CD4-positive, CD25-positive, alpha-beta regulatory T cell (primary cell): ENCODE measurements at regions not wholly inside any gene's neighbourhood (a gene's known extent, or its start where the extent isn't known, plus 50 kb on each side); places are given as distances from the start of the nearest gene placed in this dataset.

Experiments
- ATAC-seq, 2 donors: fragments of 150-1000 bp; cut with Tn5 transposase; one replicate each; pipeline ENCODE4 v1.10.0; 2021; ENCODE audit warnings: low read depth in 2 of 2, moderate number of reproducible peaks in 2 of 2, moderate library complexity in 1 of 2
- DNase-seq, 3 donors: peaks; one replicate each; pipeline versions ENCODE4 v3.0.0 to v3.0.0-alpha.2; 2012 to 2022; ENCODE audit warnings: mixed read lengths in 1 of 3
- H3K27ac ChIP-seq: one replicate; pipeline ENCODE4 v1.7.0; 2013; ENCODE audit warnings: mild to moderate bottlenecking, low read length; ENCODE audit not compliant: insufficient read depth, poor library complexity, severe bottlenecking
- H3K27me3 ChIP-seq: one replicate; pipeline ENCODE4 v1.7.0; 2013; ENCODE audit warnings: low read length; ENCODE audit not compliant: control insufficient read depth, insufficient read depth
- H3K36me3 ChIP-seq: one replicate; pipeline ENCODE4 v1.7.0; 2013; ENCODE audit warnings: mild to moderate bottlenecking, low read length, moderate library complexity; ENCODE audit not compliant: control insufficient read depth, insufficient read depth
- H3K4me1 ChIP-seq: 2 replicates; pipeline ENCODE4 v1.7.0; 2013; ENCODE audit warnings: mild to moderate bottlenecking, low read length; ENCODE audit not compliant: insufficient read depth, control insufficient read depth, poor library complexity, severe bottlenecking
- H3K4me3 ChIP-seq: one replicate; pipeline ENCODE4 v1.7.0; 2013; ENCODE audit warnings: low read depth, mild to moderate bottlenecking, low read length, moderate library complexity
- H3K9me3 ChIP-seq, 2 experiments: 1 replicate in 1 of 2; 2 replicates in 1 of 2; pipeline ENCODE4 v1.7.0; 2013; ENCODE audit warnings: low read length in 2 of 2, mild to moderate bottlenecking in 1 of 2, moderate library complexity in 1 of 2; ENCODE audit not compliant: control insufficient read depth in 2 of 2
- H3K27ac Mint-ChIP-seq, 3 donors: one replicate each; pipeline ENCODE4 v1.8.0; 2020 to 2022; ENCODE audit warnings: mild to moderate bottlenecking in 3 of 3, mixed read lengths in 3 of 3, moderate library complexity in 2 of 3
- H3K27me3 Mint-ChIP-seq: one replicate; pipeline ENCODE4 v1.8.0; 2022; ENCODE audit warnings: mild to moderate bottlenecking, mixed read lengths
- H3K36me3 Mint-ChIP-seq: one replicate; pipeline ENCODE4 v1.8.0; 2020; ENCODE audit warnings: mixed read lengths
- H3K4me1 Mint-ChIP-seq, 4 donors: one replicate each; pipeline ENCODE4 v1.8.0; 2020 to 2022; ENCODE audit warnings: mixed read lengths in 4 of 4, mild to moderate bottlenecking in 1 of 4
- H3K4me3 Mint-ChIP-seq, 4 donors: one replicate each; pipeline ENCODE4 v1.8.0; 2020 to 2022; ENCODE audit warnings: mild to moderate bottlenecking in 4 of 4, mixed read lengths in 4 of 4, moderate library complexity in 3 of 4
- H3K9me3 Mint-ChIP-seq, 7 donors: one replicate each; pipeline ENCODE4 v1.8.0; 2020 to 2022; ENCODE audit warnings: mixed read lengths in 7 of 7, mild to moderate bottlenecking in 3 of 7, moderate library complexity in 2 of 7

DNA sequence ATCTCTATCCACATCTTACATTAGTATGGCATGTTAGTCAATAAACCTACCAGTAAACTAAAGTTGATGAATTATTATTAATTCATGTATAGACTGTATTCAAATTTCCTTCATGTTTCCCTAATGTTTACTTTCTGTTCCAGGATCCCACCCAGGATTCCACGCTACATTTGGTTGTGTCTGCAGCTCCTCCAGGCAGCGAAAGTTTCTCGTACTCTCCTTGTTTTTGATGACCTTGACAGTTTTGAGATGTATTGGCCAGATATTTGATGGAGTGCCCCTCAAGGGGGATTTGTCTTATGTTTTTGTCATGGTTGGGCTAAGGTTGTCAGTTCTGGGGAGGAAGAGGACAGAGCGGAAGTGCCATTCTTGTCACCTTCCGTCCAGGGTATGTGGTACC, 445.2 kb upstream of the CDH4 start:
- no peak overlapping the region for H3K27ac ChIP-seq
- H3K9me3 Mint-ChIP-seq = peaks cover 0 to 6% (median 0%) of the 10 kb centered on the region in 7 donors
- no peaks in the 10 kb centered on the region for H3K36me3 Mint-ChIP-seq
- no peaks in the 10 kb centered on the region for H3K27me3 ChIP-seq
- H3K27ac Mint-ChIP-seq = no peak overlapping the region
- peaks cover 4% of the 10 kb centered on the region for H3K27me3 Mint-ChIP-seq
- DNase-seq (no peak), ATAC-seq (no peak)
- no peaks in the 10 kb centered on the region for H3K4me1 ChIP-seq
- H3K36me3 ChIP-seq = no peaks in the 10 kb centered on the region
- no peak overlapping the region for H3K4me3 ChIP-seq
- H3K4me1 Mint-ChIP-seq = no peaks in the 10 kb centered on the region
- no peaks in the 10 kb centered on the region for H3K9me3 ChIP-seq
- H3K4me3 Mint-ChIP-seq = no peak overlapping the region

DNA sequence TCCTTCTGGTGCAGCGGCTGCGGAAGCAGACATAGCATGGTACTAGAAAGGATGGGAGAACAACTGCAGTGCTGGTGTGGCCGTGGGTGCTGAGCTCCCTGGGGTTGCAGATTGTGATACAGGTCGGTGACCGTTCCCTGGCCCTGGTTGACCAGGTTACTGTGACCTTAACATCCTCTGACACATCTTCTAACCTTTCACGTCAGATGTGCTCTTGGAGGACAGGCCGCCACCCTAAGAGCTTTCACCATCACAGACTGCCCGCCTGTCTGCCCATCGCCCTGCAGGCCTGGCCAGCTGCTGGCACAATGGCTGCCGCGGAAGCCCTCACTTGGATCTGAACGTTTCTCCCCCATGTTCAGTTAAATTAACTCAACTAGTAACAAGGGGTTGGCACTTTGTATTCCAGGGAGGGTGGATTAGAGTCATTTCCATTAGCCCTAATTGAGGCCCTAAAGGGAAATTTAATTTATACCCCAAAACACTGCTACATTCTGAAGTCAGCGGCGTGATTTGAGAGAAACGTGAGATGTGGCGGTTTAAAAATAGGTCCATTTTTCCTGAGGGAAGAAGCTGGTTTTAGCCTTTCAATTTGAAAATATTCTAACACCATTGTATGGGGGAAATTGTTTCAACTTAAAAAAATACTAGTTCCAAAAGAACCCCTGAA, 443.9 kb upstream of the CDH4 start:
- Histone ChIP-seq H3K4me3 (no peak overlapping the region), H3K27me3 (no peaks in the 10 kb centered on the region), H3K36me3 (no peaks in the 10 kb centered on the region), H3K27ac (no peak overlapping the region), H3K4me1 (no peaks in the 10 kb centered on the region), H3K9me3 (no peaks in the 10 kb centered on the region)
- no peak overlapping the region for H3K4me3 Mint-ChIP-seq
- no peak overlapping the region for H3K27ac Mint-ChIP-seq
- H3K4me1 Mint-ChIP-seq = no peaks in the 10 kb centered on the region
- H3K36me3 Mint-ChIP-seq = no peaks in the 10 kb centered on the region
- no peak for DNase-seq
- ATAC-seq = no peak
- H3K9me3 Mint-ChIP-seq = peaks cover 0 to 6% (median 0%) of the 10 kb centered on the region in 7 donors
- peaks cover 4% of the 10 kb centered on the region for H3K27me3 Mint-ChIP-seq

DNA sequence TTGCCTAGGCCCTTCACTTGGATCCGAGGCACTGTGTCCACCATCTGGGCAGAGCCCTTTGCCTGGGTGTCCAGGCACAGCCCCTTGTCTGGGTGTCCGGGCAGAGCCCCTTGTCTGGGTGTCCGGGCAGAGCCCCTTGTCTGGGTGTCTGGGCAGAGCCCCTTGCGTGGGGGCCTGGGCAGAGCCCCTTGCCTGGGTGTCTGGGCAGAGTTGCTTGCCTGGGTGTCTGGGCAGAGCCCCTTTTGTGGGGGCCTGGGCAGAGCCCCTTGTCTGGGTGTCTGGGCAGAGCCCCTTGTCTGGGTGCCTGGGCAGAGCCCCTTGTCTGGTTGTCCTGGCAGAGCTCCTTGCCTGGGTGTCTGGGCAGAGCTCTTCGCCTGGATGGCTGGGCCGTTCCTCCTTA, 443.4 kb upstream of the CDH4 start:
- no peaks in the 10 kb centered on the region for H3K27me3 ChIP-seq
- no peaks in the 10 kb centered on the region for H3K4me1 Mint-ChIP-seq
- H3K27ac ChIP-seq = no peak overlapping the region
- H3K9me3 ChIP-seq = no peaks in the 10 kb centered on the region
- no peaks in the 10 kb centered on the region for H3K36me3 ChIP-seq
- H3K9me3 Mint-ChIP-seq = peaks cover 0 to 6% (median 0%) of the 10 kb centered on the region in 7 donors
- H3K4me3 Mint-ChIP-seq = no peak overlapping the region
- H3K4me1 ChIP-seq = no peaks in the 10 kb centered on the region
- H3K27ac Mint-ChIP-seq = no peak overlapping the region
- ATAC-seq (no peak), DNase-seq (no peak)
- H3K27me3 Mint-ChIP-seq = peaks cover 4% of the 10 kb centered on the region
- H3K4me3 ChIP-seq = no peak overlapping the region
- H3K36me3 Mint-ChIP-seq = no peaks in the 10 kb centered on the region

DNA sequence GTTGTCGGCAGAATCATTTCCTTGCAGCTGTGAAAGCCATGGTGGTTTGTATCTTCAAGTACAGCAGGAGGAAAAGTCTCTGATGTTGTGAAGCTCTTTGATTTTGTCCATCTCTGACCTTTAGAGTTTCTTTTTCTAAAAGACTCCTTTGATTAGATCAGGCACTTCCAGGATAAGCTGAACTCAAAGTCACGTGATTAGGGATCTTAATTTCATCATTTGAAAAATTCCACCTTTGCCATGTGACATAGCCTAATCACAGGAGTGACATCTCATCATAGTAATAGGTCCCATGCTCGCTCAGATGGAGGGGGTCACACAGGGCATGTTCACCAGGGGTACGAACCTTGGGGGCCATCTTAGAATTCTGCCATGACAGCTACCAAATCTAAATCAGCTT, 441.5 kb upstream of the CDH4 start:
- Mint-ChIP-seq H3K27me3 (no peaks in the 10 kb centered on the region), H3K4me1 (no peaks in the 10 kb centered on the region), H3K4me3 (no peak overlapping the region), H3K9me3 (peaks cover 0 to 6% (median 0%) of the 10 kb centered on the region in 7 donors), H3K27ac (no peak overlapping the region), H3K36me3 (no peaks in the 10 kb centered on the region)
- Histone ChIP-seq H3K27me3 (no peaks in the 10 kb centered on the region), H3K36me3 (no peaks in the 10 kb centered on the region), H3K4me3 (no peak overlapping the region), H3K9me3 (no peaks in the 10 kb centered on the region), H3K27ac (no peak overlapping the region), H3K4me1 (no peaks in the 10 kb centered on the region)
- DNase-seq (no peak), ATAC-seq (no peak)

DNA sequence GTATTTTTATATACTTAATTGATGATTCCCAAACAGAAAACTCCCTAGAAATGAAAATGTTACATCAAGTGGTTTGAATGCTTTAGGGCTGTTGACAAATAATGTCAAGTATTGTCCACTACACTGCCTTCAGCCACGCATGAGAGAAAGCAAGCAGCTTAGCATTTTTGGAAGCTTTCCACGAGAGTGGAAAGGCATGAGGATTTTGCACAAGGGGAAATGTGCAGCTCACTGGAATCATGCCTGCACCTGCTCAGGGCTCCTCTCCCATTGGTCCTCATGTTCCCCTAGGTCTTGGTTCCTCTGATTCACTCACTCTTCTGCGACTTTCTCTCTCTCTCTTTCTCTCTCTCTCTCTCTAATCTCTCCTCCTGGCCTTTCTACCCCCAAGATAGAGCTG, 439.5 kb upstream of the CDH4 start:
- Mint-ChIP-seq H3K9me3 (peaks cover 0 to 6% (median 2%) of the 10 kb centered on the region in 7 donors), H3K4me1 (no peaks in the 10 kb centered on the region), H3K4me3 (no peak overlapping the region), H3K27me3 (peaks cover 4% of the 10 kb centered on the region), H3K36me3 (no peaks in the 10 kb centered on the region), H3K27ac (no peak overlapping the region)
- no peaks in the 10 kb centered on the region for H3K36me3 ChIP-seq
- ATAC-seq (no peak), DNase-seq (no peak)
- no peak overlapping the region for H3K4me3 ChIP-seq
- no peaks in the 10 kb centered on the region for H3K9me3 ChIP-seq
- no peaks in the 10 kb centered on the region for H3K27me3 ChIP-seq
- H3K27ac ChIP-seq = no peak overlapping the region
- H3K4me1 ChIP-seq = no peaks in the 10 kb centered on the region

DNA sequence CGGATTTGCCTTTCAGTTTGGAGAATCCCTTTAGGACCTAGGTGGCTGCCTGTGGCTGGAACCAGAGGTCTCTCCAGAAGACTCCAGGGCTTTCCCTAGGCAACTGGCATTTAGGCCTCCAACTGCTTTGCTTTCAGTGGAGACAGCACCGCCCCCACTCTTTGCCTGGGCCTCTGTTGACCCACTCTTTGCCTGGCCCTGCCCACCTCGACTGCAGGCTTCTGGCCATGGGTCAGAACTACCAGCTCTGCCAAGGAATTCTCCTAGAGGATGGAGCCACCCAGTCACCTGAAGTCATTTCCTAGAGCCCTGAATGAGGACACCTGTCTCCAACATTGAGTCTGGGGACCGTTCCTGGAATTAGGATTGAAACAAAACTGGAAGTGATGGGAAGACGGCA, 439.0 kb upstream of the CDH4 start:
- ATAC-seq (no peak), DNase-seq (no peak)
- peaks cover 0 to 6% (median 2%) of the 10 kb centered on the region in 7 donors for H3K9me3 Mint-ChIP-seq
- H3K27me3 Mint-ChIP-seq = peaks cover 4% of the 10 kb centered on the region
- H3K27ac Mint-ChIP-seq = no peak overlapping the region
- H3K4me3 Mint-ChIP-seq = no peak overlapping the region
- Histone ChIP-seq H3K9me3 (no peaks in the 10 kb centered on the region), H3K27ac (no peak overlapping the region), H3K4me1 (no peaks in the 10 kb centered on the region), H3K4me3 (no peak overlapping the region), H3K27me3 (no peaks in the 10 kb centered on the region), H3K36me3 (no peaks in the 10 kb centered on the region)
- H3K36me3 Mint-ChIP-seq = no peaks in the 10 kb centered on the region
- H3K4me1 Mint-ChIP-seq = no peaks in the 10 kb centered on the region

DNA sequence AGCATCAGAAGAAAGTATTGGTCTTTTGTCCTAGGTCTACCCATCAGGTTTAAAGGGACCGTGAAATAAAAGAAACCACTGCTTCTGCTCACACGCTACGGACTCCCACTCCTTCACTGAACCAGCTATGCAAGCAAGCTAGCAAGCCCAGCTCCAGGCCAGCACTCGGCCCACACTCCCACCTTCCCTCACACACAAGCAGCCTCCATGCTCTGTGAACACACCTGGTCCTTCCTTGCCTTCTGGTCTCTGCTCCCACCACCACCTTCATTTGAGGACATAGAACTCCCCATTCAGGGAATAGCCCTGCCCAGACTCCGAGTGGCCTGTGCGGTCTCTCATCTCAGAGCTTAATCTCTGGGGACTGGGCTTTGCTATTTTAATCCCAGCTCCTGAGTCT, 436.4 kb upstream of the CDH4 start:
- Mint-ChIP-seq H3K4me3 (no peak overlapping the region), H3K4me1 (no peaks in the 10 kb centered on the region), H3K36me3 (no peaks in the 10 kb centered on the region), H3K27me3 (peaks cover 4% of the 10 kb centered on the region), H3K27ac (no peak overlapping the region), H3K9me3 (peaks cover 0 to 6% (median 2%) of the 10 kb centered on the region in 7 donors)
- ATAC-seq (no peak), DNase-seq (no peak)
- no peaks in the 10 kb centered on the region for H3K36me3 ChIP-seq
- H3K27me3 ChIP-seq = peaks cover 1% of the 10 kb centered on the region
- H3K27ac ChIP-seq = no peak overlapping the region
- H3K4me3 ChIP-seq = no peak overlapping the region
- no peaks in the 10 kb centered on the region for H3K9me3 ChIP-seq
- H3K4me1 ChIP-seq = no peaks in the 10 kb centered on the region

DNA sequence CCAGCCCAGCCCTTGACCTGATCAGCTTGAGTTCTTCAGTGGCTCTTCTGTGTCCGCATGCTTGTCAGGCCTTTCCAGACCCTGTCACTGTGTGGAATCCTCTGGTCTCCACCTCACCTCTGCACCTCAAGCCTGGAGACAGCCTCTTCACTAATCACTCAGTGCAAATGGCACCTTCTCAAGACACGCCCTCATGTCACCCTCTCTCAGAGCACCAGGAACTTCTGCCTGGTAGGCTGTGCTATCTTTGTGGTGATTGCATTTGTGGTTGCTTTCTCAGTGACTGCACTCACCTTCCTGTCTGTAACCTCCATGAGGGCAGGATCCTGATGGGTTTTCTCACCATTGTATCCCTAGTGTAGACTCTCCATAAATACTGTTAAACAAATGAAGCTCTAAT, 435.2 kb upstream of the CDH4 start:
- no peak for DNase-seq
- no peaks in the 10 kb centered on the region for H3K4me1 Mint-ChIP-seq
- Histone ChIP-seq H3K9me3 (no peaks in the 10 kb centered on the region), H3K27me3 (peaks cover 1% of the 10 kb centered on the region), H3K4me3 (no peak overlapping the region), H3K4me1 (no peaks in the 10 kb centered on the region), H3K27ac (no peak overlapping the region), H3K36me3 (no peaks in the 10 kb centered on the region)
- H3K27me3 Mint-ChIP-seq = peaks cover 4% of the 10 kb centered on the region
- peaks cover 0 to 3% (median 0%) of the 10 kb centered on the region in 7 donors for H3K9me3 Mint-ChIP-seq
- no peak for ATAC-seq
- no peak overlapping the region for H3K4me3 Mint-ChIP-seq
- H3K27ac Mint-ChIP-seq = no peak overlapping the region
- H3K36me3 Mint-ChIP-seq = no peaks in the 10 kb centered on the region
